ENCODE measurements at regions not wholly inside any gene's neighbourhood (a gene's known extent, or its start where the extent isn't known, plus 50 kb on each side); places are given as distances from the start of the nearest gene placed in this dataset.

GRCh38 chr15:94162939-94163338 is 68.4 kb upstream of the MCTP2 start:
- no peak for DNase-seq (ENCODE audit: low read depth, low spot score)
- in situ Hi-C loops (cut with HindIII; ENCODE audit: low sequenced_read_pairs), result no loop called here
- no peak for TF ChIP-seq CTCF (IDR thresholded peaks at IDR 0.05; ENCODE audit: low read depth, low read length)
- no peak overlapping the region for H3K4me3 ChIP-seq (ENCODE audit: low read depth, low read length)

GRCh38 chr15:94154255-94154654 is 77.1 kb upstream of the MCTP2 start:
- no peak overlapping the region for H3K4me3 ChIP-seq (ENCODE audit: low read depth, low read length)
- in situ Hi-C loops (cut with HindIII; ENCODE audit: low sequenced_read_pairs), result no loop called here
- TF ChIP-seq CTCF (IDR thresholded peaks at IDR 0.05; ENCODE audit: low read depth, low read length), result no peak
- no peak for DNase-seq (ENCODE audit: low read depth, low spot score)

- no peak overlapping the region for H3K4me3 ChIP-seq (ENCODE audit: low read depth, low read length)
- no peak for TF ChIP-seq CTCF (IDR thresholded peaks at IDR 0.05; ENCODE audit: low read depth, low read length)
- in situ Hi-C loops (cut with HindIII; ENCODE audit: low sequenced_read_pairs), result no loop called here
- no peak for DNase-seq (ENCODE audit: low read depth, low spot score)
Measured at GRCh38 chr15:94145046-94145445, 86.3 kb upstream of the MCTP2 start.

- no peak overlapping the region for H3K4me3 ChIP-seq (ENCODE audit: low read depth, low read length)
- in situ Hi-C loops (cut with HindIII; ENCODE audit: low sequenced_read_pairs), result no loop called here
- no peak for TF ChIP-seq CTCF (IDR thresholded peaks at IDR 0.05; ENCODE audit: low read depth, low read length)
- DNase-seq (ENCODE audit: low read depth, low spot score), result no peak
Measured at GRCh38 chr15:94141802-94142201, 89.6 kb upstream of the MCTP2 start.

- in situ Hi-C loops (cut with HindIII; ENCODE audit: low sequenced_read_pairs), result no loop called here
- H3K4me3 ChIP-seq (ENCODE audit: low read depth, low read length), result no peak overlapping the region
- DNase-seq (ENCODE audit: low read depth, low spot score), result no peak
- TF ChIP-seq CTCF (IDR thresholded peaks at IDR 0.05; ENCODE audit: low read depth, low read length), result peak; percentile 27
Measured at GRCh38 chr15:94135486-94136147, 95.7 kb upstream of the MCTP2 start.

GRCh38 chr15:94131875-94132274 is 99.5 kb upstream of the MCTP2 start:
- no peak overlapping the region for H3K4me3 ChIP-seq (ENCODE audit: low read depth, low read length)
- in situ Hi-C loops (cut with HindIII; ENCODE audit: low sequenced_read_pairs), result no loop called here
- no peak for TF ChIP-seq CTCF (IDR thresholded peaks at IDR 0.05; ENCODE audit: low read depth, low read length)
- no peak for DNase-seq (ENCODE audit: low read depth, low spot score)
